ENCODE measurements at regions not wholly inside any gene's neighbourhood (a gene's known extent, or its start where the extent isn't known, plus 50 kb on each side); places are given as distances from the start of the nearest gene placed in this dataset.

DNA sequence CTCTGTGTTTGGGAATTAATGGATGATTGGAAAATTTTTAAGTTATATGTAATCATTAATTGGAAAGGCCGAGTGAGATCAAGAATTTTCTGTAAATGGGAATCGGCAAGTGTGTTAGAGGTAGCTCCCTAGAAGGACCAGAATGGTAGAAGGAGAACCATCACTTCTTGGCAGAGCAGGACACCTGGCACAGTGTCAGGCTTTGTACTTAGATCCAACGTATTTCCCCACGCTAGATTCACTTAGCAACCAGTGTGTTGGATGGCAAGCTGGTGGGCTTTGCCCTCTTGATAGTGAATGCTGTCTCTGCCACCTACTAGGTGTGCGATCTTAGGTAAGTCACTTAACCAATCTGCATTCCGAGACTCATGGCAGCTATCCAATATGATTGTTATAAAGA, 107.8 kb upstream of the ZNF438 start:
- TF ChIP-seq, protein P1, sequence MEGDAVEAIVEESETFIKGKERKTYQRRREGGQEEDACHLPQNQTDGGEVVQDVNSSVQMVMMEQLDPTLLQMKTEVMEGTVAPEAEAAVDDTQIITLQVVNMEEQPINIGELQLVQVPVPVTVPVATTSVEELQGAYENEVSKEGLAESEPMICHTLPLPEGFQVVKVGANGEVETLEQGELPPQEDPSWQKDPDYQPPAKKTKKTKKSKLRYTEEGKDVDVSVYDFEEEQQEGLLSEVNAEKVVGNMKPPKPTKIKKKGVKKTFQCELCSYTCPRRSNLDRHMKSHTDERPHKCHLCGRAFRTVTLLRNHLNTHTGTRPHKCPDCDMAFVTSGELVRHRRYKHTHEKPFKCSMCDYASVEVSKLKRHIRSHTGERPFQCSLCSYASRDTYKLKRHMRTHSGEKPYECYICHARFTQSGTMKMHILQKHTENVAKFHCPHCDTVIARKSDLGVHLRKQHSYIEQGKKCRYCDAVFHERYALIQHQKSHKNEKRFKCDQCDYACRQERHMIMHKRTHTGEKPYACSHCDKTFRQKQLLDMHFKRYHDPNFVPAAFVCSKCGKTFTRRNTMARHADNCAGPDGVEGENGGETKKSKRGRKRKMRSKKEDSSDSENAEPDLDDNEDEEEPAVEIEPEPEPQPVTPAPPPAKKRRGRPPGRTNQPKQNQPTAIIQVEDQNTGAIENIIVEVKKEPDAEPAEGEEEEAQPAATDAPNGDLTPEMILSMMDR (IDR thresholded peaks at IDR 0.05), result no peak
- TF ChIP-seq POLR2A (IDR thresholded peaks at IDR 0.05), result no peak
- TF ChIP-seq EP300 (IDR thresholded peaks at IDR 0.05), result no peak
